ENCODE measurements at regions not wholly inside any gene's neighbourhood (a gene's known extent, or its start where the extent isn't known, plus 50 kb on each side); places are given as distances from the start of the nearest gene placed in this dataset.

GRCh38 chr15:20352241-20353200 lies 189.1 kb downstream of the GOLGA6L6 start:
- TF ChIP-seq, protein P1, sequence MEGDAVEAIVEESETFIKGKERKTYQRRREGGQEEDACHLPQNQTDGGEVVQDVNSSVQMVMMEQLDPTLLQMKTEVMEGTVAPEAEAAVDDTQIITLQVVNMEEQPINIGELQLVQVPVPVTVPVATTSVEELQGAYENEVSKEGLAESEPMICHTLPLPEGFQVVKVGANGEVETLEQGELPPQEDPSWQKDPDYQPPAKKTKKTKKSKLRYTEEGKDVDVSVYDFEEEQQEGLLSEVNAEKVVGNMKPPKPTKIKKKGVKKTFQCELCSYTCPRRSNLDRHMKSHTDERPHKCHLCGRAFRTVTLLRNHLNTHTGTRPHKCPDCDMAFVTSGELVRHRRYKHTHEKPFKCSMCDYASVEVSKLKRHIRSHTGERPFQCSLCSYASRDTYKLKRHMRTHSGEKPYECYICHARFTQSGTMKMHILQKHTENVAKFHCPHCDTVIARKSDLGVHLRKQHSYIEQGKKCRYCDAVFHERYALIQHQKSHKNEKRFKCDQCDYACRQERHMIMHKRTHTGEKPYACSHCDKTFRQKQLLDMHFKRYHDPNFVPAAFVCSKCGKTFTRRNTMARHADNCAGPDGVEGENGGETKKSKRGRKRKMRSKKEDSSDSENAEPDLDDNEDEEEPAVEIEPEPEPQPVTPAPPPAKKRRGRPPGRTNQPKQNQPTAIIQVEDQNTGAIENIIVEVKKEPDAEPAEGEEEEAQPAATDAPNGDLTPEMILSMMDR (IDR thresholded peaks at IDR 0.05; ENCODE audit: low read depth, low read length) = no peak
- TF ChIP-seq POLR2A (IDR thresholded peaks at IDR 0.05; ENCODE audit: extremely low read depth, insufficient read length) = no peak

All from NB4 (cell line).